HG03095 (cell line): ENCODE measurements at regions not wholly inside any gene's neighbourhood (a gene's known extent, or its start where the extent isn't known, plus 50 kb on each side); places are given as distances from the start of the nearest gene placed in this dataset.

Experiments used
- ATAC-seq: cut with Tn5 transposase; IDR thresholded peaks from one replicate; pipeline ENCODE4 v1.9.1; 2021; ENCODE audit warnings: moderate library complexity; ENCODE audit not compliant: unreplicated experiment

DNA sequence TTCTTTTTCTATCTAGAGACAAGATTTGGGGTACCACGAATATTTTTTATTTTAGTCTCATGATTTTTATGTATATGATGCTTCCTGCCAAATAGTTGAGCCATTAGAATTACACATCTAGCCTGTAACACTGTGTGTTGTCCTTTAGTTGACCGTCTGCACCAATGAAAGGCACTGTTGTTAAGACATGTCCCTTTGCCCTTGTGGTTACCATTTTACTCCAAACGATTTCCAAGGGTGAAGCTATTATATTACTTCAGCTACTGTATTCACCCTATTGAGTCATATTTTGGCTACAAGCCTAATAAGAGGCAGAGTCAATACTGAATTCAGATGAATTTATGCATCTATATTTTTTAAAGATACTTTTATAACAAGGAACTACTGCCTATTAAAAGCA, 207.6 kb downstream of the CETN3 start:
- no peak for ATAC-seq

DNA sequence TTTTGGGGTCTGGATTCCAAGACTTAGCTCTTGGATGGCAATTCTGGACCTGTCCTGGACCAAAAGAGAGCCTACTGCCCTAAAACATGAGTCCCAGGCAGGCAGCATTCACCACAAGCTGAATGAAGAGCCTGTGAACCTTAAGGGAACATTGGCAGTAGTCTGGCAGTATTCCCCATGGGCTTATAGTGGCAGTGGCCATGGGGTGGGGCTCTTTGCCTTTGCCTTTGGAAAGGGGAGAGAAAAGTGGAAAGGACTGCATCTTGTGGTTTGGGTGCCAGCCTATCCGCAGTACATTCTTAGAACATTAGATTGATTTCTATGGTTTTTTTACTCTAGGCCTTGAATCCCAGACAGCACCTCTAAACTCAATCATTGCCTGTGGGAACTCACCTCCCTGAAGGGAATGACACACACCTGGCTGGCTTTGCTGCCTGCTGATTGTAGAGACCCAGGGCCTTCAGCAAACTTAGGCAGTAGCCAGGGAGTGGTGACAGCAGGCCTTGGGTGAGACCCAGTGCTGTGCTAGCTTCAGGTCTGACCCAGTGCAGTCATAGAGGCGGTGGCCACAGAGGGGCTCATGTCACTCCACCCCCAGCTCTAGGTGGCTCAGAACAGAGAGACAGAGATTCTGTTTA, 216.3 kb downstream of the CETN3 start:
- no peak for ATAC-seq

DNA sequence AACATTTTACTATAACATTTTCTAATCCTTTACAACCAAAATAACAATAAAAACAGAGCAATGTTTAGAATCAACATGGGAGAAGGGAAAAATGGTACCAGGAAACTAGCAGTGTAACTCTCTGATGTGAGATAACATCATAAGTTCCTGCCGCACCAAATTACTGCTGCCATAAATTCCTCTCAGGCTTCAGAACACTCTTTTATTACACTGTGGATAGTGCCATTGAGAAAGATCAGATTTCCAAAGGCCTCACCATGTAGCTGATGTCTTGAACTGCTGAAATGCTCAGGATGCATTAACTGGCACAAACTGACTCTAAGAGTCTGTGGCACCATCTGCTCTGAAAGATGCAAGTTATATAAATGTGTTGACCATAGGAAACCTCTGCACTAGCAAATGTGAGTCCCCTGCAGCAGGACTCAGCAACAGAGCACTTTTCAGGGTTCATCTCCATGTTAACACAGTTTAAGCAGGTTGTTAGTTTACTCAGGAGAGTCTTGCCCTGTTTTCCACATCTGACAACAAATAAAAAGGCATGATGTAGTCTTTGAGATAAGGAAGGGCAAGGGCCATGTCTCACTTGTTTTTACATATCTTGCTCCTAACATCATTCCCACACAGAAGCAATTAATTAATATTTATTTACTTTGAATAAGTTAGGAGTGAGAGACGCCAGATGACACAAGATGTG, 218.1 kb downstream of the CETN3 start:
- ATAC-seq, result no peak

DNA sequence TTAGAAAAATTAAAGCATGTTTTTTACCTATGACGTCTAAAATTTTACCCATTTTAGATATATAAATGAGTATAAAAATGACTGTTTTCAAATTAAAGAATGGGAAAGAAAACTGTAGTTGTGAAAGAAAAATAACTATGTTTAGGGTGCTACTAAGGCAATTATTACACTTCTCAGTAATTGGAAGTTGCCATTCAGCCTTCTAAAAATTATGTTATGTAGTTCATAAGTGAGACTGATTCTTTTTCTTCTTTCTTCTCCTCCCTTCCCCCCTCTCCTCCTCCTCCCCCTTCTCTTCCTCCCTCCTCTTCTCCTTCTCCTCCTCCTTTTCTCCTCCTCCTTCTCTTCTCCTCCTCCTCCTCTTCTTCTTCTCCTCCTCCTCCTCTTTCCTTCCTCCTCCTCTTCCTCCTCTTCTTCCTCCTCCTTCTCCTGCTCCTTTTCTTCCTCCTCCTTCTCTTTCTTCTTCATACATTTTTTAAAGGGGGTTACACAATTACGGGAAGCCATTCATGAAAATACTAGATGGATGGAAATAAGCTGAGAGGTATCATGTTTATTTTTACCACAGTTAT, 223.6 kb downstream of the CETN3 start:
- ATAC-seq, result no peak

DNA sequence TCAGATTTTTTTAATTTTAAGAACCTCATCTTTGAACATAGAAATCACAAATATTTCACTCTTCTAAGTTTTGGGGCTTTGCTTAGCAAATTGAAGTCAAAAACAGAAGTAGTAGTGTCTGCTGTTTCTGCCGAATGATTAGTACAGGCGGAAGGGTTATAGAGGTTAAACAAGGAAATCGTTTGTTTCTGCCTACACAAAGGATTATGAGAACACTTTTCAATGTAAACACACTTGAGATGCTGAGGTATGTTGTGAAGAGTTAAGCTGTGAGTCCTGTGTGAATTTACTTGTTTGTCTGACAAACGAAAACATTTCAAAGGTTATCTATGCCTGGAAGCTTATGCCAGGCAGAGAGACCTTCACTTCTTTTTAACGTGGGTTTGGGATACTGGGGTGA, 224.8 kb downstream of the CETN3 start:
- no peak for ATAC-seq

DNA sequence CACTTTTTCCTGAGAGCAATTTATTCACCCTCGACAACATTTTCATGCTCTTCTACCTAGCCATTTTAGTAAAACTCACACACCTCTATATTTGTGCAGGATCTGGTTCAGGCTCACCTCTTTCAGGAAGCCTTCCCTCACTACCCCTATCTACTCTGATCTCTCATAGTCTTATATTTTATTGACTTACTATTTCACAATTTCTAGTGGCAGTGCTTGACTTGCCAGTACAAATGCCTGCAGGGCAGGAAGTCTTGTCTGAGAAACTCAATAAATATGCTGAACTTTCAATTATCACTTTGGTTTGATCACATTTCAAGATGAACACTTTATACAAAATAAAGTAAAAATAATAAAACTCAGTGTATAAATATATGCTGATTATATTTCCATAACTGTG, 226.8 kb downstream of the CETN3 start:
- no peak for ATAC-seq

- ATAC-seq, result no peak
Observed at GRCh38 chr5:90174236-90174635, 235.3 kb downstream of the CETN3 start.

GRCh38 chr5:90173299-90174030, 236.1 kb downstream of the CETN3 start:
- ATAC-seq, result no peak

DNA sequence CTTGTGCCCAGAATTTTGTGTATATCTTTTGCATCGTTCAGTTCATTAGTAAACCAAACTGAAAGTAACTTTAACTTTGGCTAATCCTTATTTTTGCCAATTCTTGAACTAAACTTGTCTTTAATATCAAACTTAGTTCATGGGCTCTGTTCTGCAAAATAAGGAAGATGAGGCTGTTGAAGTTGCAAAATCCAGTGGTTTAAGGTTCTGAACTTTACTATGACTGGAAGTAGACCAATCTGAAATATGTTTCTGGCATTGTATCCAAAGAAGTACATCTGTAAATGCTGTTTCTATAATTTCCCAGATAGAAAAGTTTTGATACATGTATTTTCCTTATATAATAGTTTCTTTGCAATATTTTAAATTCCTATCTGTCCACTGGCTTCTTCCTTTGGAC, 238.1 kb downstream of the CETN3 start:
- ATAC-seq, result no peak

DNA sequence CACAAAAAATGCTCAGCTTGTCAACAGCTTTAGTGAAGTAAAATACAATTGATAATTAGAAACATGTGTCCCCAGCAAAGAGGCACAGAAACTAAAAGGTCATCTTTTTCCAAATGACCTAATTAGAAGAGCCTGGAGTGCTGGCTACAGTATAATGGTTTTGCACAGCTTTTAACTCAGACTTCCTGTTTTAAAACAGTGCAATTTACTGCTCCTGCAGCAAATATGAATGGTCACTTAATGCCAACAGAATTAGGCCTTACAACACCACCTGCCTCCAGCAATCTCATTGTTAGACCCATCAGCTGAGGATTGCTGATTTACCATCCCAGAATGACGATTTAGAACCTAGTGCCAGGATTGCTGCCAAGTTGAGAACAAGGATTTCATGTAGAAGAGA, 239.3 kb downstream of the CETN3 start:
- no peak for ATAC-seq

- ATAC-seq, result no peak
Observed at GRCh38 chr5:90169078-90169477, 240.5 kb downstream of the CETN3 start.

DNA sequence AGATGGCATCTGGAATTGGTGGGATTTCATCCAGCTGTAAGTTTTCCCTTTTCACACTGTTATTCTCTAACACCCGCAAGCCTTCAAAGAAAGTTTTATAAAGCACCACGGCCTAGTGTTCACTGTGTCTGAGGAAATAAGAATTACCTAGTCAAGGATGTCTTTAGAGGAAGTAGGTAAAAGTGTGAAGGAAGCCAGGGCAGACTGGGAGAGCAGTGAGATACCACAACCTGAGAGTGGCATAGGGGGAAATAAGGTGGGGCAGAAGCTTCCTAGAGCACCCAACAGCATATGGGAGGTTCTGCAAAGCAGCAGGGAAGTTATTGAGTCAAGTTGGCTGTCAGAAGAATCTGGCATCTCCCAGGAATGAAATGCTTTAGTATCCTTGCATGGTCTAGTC, 241.2 kb downstream of the CETN3 start:
- no peak for ATAC-seq

DNA sequence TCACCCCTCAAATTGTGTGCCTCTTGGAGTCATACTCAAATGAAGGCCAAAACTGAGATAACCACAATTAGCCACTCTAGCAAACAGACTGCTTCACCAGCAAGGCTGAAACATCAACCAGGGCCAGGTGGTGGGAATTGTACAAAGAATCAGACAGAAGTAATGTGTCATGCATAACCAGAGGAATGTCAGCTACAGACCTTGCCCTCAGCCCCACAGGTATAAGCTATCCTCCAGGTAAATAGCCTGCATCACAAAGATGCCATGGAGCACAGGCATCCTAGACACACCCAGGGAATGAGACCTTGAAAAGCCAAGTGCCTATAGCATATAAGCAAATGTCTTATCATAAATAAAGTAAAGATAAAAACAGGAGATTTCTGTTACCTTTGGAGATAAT, 242.7 kb downstream of the CETN3 start:
- ATAC-seq, result no peak

DNA sequence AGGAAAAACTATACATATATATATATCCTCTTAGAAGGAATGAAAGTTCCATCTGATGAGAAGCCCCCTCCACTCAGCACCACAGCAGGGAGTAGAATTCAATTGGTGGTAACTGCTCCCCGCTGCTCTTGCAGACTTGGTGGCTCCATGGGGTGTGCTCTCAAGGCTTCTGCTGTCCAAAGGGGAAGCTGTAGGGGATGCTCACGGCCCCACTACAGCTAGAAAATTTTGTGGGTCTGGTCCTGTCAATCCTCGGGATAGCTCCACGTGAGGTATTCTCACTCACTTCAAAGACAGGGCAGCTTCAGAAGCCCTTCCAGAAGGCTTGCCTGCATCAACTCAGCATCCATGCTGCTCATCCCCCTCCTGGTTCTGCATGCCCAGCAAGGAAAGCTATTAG, 247.2 kb downstream of the CETN3 start:
- ATAC-seq, result no peak

- ATAC-seq, result no peak
Observed at GRCh38 chr5:90161414-90161813, 248.1 kb downstream of the CETN3 start.

DNA sequence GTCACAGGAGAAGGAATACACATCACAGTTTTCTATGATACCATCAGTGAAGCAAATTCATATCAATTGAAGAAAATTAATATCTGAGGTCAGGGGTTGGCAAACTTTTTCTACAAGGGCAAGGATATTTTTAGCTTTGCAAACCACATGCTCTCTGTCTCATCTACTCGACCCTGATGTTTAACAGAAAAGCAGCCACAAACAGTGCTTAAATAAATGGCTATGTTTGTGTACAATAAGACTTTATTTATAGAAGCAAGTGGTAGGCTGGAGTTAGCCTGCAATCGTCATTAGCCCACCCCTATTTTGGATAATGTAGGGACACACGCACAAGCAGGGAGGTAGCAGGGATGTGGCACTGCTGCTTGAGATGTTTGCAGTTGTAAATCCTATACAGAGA, 251.4 kb downstream of the CETN3 start:
- ATAC-seq, result no peak

GRCh38 chr5:90153031-90153430, 256.5 kb downstream of the CETN3 start:
- ATAC-seq, result no peak

GRCh38 chr5:90144625-90145327, 264.8 kb downstream of the CETN3 start:
- no peak for ATAC-seq

GRCh38 chr5:90142541-90142940, 267.0 kb downstream of the CETN3 start:
- ATAC-seq, result no peak

DNA sequence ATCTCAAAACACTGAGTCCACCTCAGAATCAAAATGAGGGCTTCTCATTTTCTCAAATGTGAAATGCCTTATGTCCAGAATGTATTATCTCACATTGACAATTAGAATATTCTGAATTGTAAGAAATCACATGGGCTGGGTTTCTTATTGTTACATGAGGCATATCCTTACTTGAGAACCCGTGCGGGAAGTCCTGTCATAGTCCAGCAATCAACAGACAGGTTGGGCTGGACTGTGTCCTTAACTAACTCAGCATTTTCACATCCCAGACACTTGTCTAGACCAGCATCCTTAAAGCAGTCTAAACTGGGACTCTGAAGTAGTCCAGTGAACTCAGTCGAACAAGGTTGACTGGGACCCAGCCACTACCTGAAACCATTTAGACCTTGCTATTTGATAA, 267.6 kb downstream of the CETN3 start:
- no peak for ATAC-seq

- no peak for ATAC-seq
Observed at GRCh38 chr5:90136952-90137528, 272.5 kb downstream of the CETN3 start.
